RCC 7860 (cell line): ENCODE measurements at regions not wholly inside any gene's neighbourhood (a gene's known extent, or its start where the extent isn't known, plus 50 kb on each side); places are given as distances from the start of the nearest gene placed in this dataset.
A peak's percentile ranks its signal among the peaks of the same experiment; 100 is the strongest.
"Not testable (repeated sequence)": the region's sequence is repeated elsewhere in the genome, so short reads cannot be mapped to it uniquely, and the experiment has no call there.

Source experiments
- DNase-seq: peaks from one replicate; pipeline ENCODE4 v3.0.0-alpha.2; 2015; ENCODE audit warnings: low spot score
- FAIRE-seq: peaks from 2 replicates; lab custom pipeline; 2012; peaks lifted over from hg19 to GRCh38; lab: Jason Lieb, UNC

- DNase-seq, FAIRE-seq: not testable (repeated sequence)
These were observed 473.3 kb downstream of the SPATA31A6 start for GRCh38 chr9:42656789-42657188.

GRCh38 chr9:42657496-42657895 lies 474.0 kb downstream of the SPATA31A6 start:
- not testable (repeated sequence) for FAIRE-seq, DNase-seq

- not testable (repeated sequence) for DNase-seq, FAIRE-seq
These were observed 513.7 kb downstream of the SPATA31A6 start for GRCh38 chr9:42697146-42697545.

GRCh38 chr9:42702890-42703289 lies 519.4 kb downstream of the SPATA31A6 start:
- not testable (repeated sequence) for FAIRE-seq, DNase-seq

- not testable (repeated sequence) for FAIRE-seq, DNase-seq
These were observed 541.7 kb downstream of the SPATA31A6 start for GRCh38 chr9:42724841-42725835.

GRCh38 chr9:42743030-42743814 lies 559.8 kb downstream of the SPATA31A6 start:
- DNase-seq = peak; percentile 80
- not testable (repeated sequence) for FAIRE-seq

GRCh38 chr9:42757251-42757650 lies 573.8 kb downstream of the SPATA31A6 start:
- DNase-seq, FAIRE-seq: not testable (repeated sequence)

- FAIRE-seq, DNase-seq: not testable (repeated sequence)
These were observed 575.9 kb downstream of the SPATA31A6 start for GRCh38 chr9:42759320-42759719.

- FAIRE-seq, DNase-seq: not testable (repeated sequence)
These were observed 598.7 kb downstream of the SPATA31A6 start for GRCh38 chr9:42782201-42782600.

GRCh38 chr9:42792725-42793124 lies 609.3 kb downstream of the SPATA31A6 start:
- FAIRE-seq, DNase-seq: not testable (repeated sequence)

GRCh38 chr9:42798571-42798970 lies 615.1 kb downstream of the SPATA31A6 start:
- peak; percentile 46 for FAIRE-seq
- not testable (repeated sequence) for DNase-seq

GRCh38 chr9:42802716-42803115 lies 619.3 kb downstream of the SPATA31A6 start:
- not testable (repeated sequence) for DNase-seq

GRCh38 chr9:42806674-42807073 lies 623.2 kb downstream of the SPATA31A6 start:
- FAIRE-seq = not testable (repeated sequence)

More at GRCh38 chr9:42802716-42803115, 619.3 kb downstream of the SPATA31A6 start:
- not testable (repeated sequence) for FAIRE-seq

GRCh38 chr9:42821468-42821867 lies 638.0 kb downstream of the SPATA31A6 start:
- FAIRE-seq, DNase-seq: not testable (repeated sequence)

More at GRCh38 chr9:42806674-42807073, 623.2 kb downstream of the SPATA31A6 start:
- not testable (repeated sequence) for DNase-seq

- DNase-seq, FAIRE-seq: not testable (repeated sequence)
These were observed 664.7 kb downstream of the SPATA31A6 start for GRCh38 chr9:42848156-42848555.

GRCh38 chr9:42850896-42851693 lies 667.6 kb downstream of the SPATA31A6 start:
- not testable (repeated sequence) for DNase-seq, FAIRE-seq

GRCh38 chr9:42851701-42852100 lies 668.2 kb downstream of the SPATA31A6 start:
- not testable (repeated sequence) for DNase-seq, FAIRE-seq

- not testable (repeated sequence) for DNase-seq, FAIRE-seq
These were observed 668.9 kb downstream of the SPATA31A6 start for GRCh38 chr9:42852133-42852930.

- not testable (repeated sequence) for FAIRE-seq, DNase-seq
These were observed 676.7 kb downstream of the SPATA31A6 start for GRCh38 chr9:42860133-42860532.
